ENCODE measurements at regions not wholly inside any gene's neighbourhood (a gene's known extent, or its start where the extent isn't known, plus 50 kb on each side); places are given as distances from the start of the nearest gene placed in this dataset.

DNA sequence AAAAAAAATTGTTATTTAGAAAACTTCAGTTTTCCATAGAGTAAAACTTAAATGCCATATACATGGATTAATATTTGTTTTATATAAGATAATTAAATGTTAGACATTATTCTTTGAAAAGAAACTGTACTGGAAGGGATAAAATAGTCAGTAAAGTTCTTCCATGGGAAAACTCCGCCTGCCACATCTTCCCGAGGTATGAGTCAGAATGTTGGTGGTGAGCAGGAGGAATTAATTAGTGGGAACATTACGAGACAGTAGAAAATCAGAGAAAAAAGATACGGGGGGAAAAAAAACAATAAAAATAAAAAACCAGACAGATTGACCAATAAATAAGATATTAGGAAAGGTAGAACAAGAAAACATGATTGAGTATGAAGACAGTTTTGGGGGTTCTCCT, 930.3 kb upstream of the C9orf72 start:
- no peak for TF ChIP-seq CTCF (conservative IDR thresholded peaks at IDR 0.05 in 1 of 2, IDR thresholded peaks at IDR 0.05 in 1 of 2; ENCODE audit: extremely low read depth in 1 of 2, insufficient read depth in 1 of 2, low read depth in 1 of 2, low read length in 2 of 2)
- no peak for TF ChIP-seq EZH2 (IDR thresholded peaks at IDR 0.05; ENCODE audit: borderline replicate concordance, low read length)

Measured in mammary epithelial cell (primary cell).